GM06990 (cell line): ENCODE measurements at regions not wholly inside any gene's neighbourhood (a gene's known extent, or its start where the extent isn't known, plus 50 kb on each side); places are given as distances from the start of the nearest gene placed in this dataset.

Experiments
- DNase-seq: peaks from one replicate; pipeline ENCODE4 v3.0.0-alpha.2; 2011; ENCODE audit not compliant: insufficient read length; ENCODE audit errors: extremely low read depth
- H3K27me3 ChIP-seq: replicated peaks from 2 replicates; pipeline ENCODE4 v1.6.0; 2011; ENCODE audit warnings: low read length; ENCODE audit not compliant: control insufficient read depth, insufficient read depth
- H3K36me3 ChIP-seq: 2 replicates; pipeline ENCODE4 v1.5.1; 2011; ENCODE audit warnings: low read length; ENCODE audit not compliant: control insufficient read depth, insufficient read depth
- H3K4me3 ChIP-seq: replicated peaks from 2 replicates; pipeline ENCODE4 v1.5.1; 2011; ENCODE audit warnings: low read depth, mild to moderate bottlenecking, control low read depth, low read length
- TF ChIP-seq, protein P1 (sequence below): IDR thresholded peaks from 2 replicates; pipeline ENCODE4 v1.5.1; 2011; ENCODE audit warnings: low read length, control low read depth, mild to moderate bottlenecking, inconsistent platforms; ENCODE audit not compliant: insufficient read depth, poor library complexity, severe bottlenecking

DNA sequence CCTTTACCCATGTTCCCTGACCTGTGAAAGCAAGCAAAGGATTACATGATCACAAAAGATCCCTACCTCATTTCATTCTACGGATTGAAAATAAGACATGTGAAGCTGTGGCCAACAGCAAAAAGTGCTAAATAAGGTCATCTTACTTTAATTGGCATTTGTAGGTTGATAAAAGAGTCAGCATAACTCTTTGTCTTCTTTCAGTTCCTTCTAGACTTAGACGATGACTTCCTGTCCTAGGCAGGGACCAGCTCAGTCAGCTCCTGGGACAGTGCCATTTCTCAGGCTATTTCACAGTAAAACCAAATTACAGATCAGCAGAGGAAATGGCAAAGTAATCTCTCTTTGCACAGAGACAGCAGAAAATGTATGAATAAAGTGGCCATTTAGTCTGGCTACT, 480.7 kb downstream of the RFPL4B start:
- Histone ChIP-seq H3K27me3 (no peaks in the 10 kb centered on the region), H3K36me3 (no peaks in the 10 kb centered on the region), H3K4me3 (no peak overlapping the region)
- DNase-seq, result peak; percentile 34
- TF ChIP-seq, protein P1, sequence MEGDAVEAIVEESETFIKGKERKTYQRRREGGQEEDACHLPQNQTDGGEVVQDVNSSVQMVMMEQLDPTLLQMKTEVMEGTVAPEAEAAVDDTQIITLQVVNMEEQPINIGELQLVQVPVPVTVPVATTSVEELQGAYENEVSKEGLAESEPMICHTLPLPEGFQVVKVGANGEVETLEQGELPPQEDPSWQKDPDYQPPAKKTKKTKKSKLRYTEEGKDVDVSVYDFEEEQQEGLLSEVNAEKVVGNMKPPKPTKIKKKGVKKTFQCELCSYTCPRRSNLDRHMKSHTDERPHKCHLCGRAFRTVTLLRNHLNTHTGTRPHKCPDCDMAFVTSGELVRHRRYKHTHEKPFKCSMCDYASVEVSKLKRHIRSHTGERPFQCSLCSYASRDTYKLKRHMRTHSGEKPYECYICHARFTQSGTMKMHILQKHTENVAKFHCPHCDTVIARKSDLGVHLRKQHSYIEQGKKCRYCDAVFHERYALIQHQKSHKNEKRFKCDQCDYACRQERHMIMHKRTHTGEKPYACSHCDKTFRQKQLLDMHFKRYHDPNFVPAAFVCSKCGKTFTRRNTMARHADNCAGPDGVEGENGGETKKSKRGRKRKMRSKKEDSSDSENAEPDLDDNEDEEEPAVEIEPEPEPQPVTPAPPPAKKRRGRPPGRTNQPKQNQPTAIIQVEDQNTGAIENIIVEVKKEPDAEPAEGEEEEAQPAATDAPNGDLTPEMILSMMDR, result no peak

DNA sequence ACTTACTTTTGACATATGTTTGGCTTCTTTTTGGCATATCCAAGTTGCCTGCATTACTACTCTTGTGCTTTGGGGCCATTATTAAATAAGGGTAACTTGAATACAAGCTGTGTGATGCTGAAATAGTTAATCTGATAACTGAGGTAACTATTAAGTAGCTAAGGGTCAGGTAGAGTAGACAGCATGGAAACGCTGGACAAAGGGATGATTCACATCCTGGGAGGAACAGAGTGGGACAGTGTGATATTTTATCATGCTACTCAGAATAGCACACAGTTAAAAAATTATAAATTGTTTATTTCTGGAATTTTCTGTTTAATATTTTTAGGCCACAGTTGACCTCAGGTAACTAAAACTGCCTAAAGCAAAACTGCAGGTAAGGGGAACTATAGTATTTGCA, 483.9 kb downstream of the RFPL4B start:
- TF ChIP-seq, protein P1, result no peak
- Histone ChIP-seq H3K36me3 (no peaks in the 10 kb centered on the region), H3K4me3 (no peak overlapping the region), H3K27me3 (no peaks in the 10 kb centered on the region)
- DNase-seq, result no peak

DNA sequence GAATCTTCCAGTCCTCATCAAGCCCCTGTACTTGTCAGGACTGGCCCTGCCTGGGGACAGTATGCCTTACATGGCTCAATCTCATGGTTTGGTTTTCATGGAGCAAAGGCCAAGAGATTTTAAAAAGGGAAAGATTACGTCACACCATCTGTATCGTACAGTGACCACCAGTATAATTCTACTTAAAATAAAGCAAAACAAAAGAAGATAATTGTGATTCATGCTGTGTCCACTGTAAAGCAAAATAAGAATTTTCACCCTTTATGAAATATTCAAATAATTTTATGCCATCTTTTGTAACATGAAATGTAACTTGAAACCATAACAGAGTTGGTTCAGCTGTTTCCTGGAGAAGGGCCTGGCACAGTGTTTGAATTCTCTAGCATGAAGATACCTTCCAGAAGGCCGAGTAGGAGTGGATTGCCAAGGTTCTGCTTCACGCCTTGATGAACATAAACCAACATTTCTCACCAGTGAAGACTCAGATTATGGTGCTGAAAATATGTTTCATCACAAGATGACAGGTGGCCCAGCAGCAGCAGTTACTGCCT, 486.5 kb downstream of the RFPL4B start:
- TF ChIP-seq, protein P1, result no peak
- DNase-seq, result no peak
- H3K4me3 ChIP-seq, result no peak overlapping the region
- no peaks in the 10 kb centered on the region for H3K36me3 ChIP-seq
- no peaks in the 10 kb centered on the region for H3K27me3 ChIP-seq

DNA sequence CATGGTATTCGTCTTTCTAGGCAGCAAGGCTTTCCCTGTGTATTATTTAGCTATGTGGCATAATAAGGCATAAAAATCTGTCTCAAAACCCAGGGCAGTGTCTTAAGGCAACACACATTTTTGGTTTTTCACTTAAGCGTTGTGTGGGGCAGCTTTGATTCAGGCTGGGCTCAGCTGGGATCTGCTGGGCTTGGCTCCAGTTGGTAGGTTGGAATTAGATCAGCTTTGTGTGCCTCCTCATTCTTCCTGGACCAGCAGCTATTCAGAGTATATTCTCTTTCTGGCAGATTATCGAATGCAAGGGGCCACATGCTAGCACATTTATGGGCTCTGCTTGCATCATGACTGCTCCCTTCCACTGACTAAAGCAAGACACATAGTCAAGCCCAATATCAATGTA, 487.9 kb downstream of the RFPL4B start:
- Histone ChIP-seq H3K36me3 (no peaks in the 10 kb centered on the region), H3K4me3 (no peak overlapping the region), H3K27me3 (no peaks in the 10 kb centered on the region)
- DNase-seq, result no peak
- TF ChIP-seq, protein P1, result no peak

DNA sequence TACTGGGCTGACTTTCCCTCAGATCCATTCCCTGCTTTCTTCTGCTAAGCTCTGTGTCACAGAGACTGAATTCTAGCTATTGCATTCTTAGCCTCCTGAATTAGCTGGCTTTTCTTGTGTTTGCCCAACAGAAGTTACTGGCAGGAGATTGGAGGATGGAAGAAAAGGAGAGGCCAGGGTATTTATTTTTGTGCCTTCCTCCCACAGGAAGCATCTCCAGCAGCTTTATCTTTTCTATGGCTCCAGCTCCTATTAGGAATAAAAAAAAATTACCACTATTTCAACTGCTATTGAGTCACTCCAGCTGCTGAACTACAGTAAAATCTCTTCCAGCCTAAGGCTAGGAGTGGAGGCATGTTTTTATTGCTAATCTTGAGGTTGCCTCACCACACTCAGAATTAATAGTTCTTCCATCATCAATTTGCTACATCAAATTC, 492.4 kb downstream of the RFPL4B start:
- no peak for DNase-seq
- TF ChIP-seq, protein P1, result no peak
- Histone ChIP-seq H3K27me3 (no peaks in the 10 kb centered on the region), H3K4me3 (no peak overlapping the region), H3K36me3 (no peaks in the 10 kb centered on the region)
